Hematopoietic multipotent progenitor cell treated with erythropoietin and hydrocortisone succinate and interleukin-3 and kit ligand, for 4 days (in vitro differentiated cells): ENCODE measurements at regions not wholly inside any gene's neighbourhood (a gene's known extent, or its start where the extent isn't known, plus 50 kb on each side); places are given as distances from the start of the nearest gene placed in this dataset.

Experiments
- DNase-seq: peaks from one replicate; pipeline ENCODE4 v3.0.0-alpha.2; 2015

DNA sequence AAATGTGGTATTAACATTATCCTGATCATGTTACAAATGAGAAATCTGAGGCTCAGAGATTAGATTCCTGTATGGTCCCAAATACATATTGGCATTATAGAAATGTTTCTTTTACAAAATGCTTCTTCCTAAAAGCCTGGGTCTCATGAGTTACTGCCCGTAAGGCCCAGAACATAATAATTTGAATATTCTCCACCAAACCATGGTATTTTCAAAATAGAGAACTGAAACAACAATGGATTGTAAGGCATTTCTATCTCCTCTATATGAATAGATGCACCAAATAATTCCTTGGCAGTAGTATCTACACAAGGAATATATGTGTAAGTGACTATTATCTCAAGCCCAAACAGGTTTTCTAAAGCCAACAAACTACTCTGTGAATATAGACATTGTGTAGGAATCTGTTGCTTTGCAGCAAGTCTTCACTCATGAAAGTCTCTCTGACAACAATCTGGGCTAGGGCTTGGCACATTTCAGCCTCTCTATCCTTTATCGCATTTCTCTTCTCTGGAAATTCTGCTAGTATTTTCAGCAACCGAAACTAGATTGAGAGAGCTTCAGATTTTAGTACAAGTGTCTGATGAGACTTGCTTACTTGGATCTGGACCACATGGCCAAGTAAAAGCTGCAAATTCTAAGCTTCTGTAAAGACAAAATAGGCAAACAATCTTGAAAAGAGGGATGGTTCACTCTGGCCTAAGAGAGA is 112.8 kb upstream of the ARHGAP20 start:
- no peak for DNase-seq

DNA sequence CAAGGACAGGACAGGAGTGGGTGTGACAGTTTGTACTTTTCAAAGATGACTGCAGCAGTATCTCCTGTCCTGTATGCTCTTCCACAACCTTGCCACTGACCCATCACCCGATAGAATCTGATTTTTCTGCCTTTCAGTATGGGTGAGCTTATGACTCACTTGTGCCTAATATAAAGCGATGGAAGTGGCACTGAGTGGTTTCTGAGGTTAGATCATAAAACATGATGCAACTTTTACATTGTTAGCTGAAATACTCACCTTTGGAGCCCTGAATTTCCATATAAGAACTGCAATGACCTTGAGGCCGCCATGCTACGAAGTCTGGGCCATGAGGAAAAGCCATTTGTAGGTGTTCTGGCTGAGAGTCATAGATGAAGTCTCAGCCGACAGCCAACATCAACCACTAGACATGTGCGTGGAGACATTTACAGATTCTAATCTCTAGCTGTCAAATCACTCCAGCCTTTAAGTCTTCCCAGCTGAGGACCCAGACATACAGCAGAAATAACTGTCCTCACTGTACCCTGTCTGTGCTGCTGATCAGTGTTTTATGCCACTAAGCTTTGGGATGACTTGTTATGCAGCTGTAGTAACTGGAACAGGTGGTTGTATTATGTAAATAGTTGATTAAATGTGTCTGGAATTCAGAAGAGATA is 105.9 kb upstream of the ARHGAP20 start:
- DNase-seq: peak; percentile 33

DNA sequence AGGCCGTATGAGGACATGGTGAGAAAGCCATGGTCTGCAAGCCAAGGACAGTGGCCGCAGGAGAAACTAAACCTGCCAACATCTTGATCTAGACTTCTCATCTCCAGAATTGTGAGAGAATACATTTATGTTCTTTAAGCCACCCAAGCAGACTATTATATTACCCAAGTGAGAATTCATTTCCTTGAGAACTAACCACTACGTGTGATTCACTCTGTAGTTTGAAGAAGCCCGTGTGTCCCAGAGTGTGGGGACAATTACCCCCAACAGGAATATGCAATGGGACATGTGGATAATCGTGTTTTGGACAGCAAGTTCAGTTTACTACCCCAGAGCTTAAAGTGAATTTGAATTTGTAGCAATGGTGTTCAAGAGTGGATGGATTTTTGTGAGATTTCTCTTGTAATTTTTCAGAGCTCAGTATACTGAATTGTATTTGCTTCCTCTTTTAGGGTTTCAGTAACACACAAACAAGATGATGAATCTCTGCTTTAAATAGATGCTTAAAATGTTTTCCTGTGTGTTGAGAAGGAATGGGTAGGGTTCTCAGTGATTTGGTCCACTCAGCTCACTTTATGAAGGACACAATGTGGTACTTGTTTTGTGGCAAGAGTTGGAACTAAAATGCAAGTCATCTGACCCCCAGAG is 100.0 kb upstream of the ARHGAP20 start:
- DNase-seq: no peak

DNA sequence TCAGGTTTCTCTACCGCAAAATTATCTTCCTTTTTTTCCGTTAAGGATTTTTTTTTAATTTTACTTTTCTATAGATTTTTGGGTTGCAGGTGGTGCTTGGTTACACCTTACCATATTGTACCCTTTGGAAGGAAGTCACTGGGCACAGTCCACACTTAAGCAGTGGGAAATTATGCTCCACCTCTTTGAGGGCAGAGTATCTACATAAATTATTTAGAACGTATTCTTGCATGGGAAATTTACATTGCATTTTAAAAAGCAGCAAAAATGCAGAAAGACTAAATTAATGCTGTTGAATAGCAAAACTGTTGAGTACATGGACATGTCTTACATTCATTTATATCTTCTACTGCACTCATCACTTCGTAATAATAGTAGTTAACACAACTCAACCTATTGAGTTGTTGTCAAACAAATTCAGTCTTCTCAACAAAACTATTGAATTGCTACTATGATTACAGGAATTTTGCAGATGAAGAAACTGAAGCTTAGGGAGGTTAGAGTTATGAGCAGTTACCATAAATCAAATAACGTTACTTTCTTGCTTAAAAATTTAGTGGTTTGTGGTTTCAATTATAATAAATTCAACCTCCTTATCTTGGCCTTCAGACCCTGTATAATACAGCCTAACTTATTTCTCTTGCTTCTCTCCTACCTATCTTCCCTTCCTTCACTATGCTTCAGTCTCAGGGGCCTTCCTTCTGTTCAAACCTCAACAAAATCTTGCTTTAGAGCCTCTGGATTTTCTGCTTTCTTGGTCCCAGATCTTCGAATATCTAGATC is 97.4 kb upstream of the ARHGAP20 start:
- peak; percentile 30 for DNase-seq

DNA sequence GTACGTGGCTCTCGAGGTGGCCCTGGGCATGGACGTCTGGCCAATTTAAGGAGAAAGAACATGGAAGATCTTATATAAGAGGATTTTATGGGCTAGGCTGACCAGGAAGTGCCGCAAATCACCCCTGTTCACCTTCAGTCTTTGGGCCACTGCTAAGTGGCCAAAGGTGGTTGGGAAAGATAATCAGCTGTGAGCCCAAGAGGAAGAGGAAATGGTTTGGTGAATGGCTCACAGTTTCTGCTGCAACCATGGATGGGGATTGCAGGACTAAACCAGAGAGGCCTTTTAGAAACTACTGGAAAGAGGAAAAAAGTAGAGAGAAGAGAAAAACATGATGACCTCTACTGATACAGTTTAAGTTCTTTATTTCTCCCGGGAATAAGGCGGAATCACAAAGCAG is 96.0 kb upstream of the ARHGAP20 start:
- DNase-seq: peak; percentile 53

DNA sequence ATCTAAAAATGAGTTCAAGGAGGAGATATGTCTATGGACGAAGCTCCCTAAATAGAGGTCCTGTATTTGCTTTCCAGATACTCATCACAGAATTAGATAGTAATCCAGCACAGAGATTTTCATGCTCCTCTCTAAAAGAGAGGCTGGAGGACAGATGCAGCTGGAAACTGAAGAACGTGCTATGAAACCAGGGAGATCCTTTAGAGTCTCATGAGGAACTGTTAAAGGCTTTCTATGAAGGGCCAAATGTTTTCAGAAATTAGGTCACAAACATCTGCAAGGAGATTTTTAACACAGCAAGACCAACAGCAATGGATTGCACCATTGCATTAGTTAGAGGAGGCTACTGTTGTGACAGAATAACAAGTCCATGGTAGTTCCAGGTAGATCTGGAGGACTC is 95.6 kb upstream of the ARHGAP20 start:
- DNase-seq: no peak

DNA sequence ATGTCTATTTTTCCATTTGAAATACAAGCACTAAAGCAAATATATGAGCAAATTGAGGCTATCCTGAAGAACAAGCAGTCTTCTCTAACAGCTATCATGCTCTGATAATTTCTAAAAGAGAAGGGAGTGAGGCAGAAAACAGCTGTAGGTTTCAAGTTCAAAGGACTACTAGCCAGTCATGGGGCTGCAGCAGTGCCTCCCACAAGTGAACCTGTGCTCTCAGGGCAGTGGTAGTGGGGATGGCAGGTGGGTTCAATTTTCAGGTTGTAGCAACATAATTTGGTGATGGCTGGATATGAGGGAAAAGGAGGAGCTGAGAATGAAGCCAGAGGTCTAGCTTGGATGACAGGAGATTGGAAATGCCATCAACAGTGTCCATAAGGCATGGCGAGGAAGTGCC is 93.5 kb upstream of the ARHGAP20 start:
- DNase-seq: no peak

DNA sequence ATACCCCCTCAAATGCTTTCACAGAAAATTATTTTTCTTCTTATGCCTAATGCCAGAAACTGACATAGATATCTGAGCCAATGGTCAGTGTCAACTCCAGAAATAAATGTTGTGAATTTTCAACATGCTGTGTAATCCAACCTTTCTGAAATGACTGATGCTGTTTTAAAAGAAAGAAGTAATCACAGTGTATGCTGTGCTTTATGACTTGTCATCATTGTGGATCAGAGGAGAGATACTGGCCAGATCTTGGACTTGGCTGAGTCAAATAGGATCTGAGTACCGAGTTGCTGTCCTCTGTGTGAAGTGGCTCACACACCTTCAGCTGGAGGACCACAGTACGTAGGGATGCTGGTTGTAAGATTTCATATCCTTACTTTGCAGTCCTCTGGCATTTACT is 89.9 kb upstream of the ARHGAP20 start:
- no peak for DNase-seq

DNA sequence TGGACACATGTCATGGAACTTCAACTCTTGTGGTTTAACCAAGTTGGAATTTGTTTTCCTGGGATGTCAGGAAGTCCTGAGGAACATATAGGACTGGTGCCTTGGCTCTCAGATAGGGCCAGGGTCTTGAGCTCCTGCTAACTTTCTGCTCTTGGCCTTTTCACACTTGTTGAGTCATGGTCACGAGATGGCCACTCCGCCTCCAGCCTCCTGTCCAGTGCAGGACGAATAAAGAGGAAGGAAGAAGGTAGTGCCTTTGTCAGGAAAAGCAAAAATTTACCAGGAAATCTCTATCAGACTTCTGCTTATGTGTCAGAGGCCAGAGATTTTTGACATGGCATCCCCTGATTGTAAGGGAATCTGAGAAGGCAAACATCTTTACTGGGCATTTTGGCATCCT is 89.1 kb upstream of the ARHGAP20 start:
- DNase-seq: no peak

DNA sequence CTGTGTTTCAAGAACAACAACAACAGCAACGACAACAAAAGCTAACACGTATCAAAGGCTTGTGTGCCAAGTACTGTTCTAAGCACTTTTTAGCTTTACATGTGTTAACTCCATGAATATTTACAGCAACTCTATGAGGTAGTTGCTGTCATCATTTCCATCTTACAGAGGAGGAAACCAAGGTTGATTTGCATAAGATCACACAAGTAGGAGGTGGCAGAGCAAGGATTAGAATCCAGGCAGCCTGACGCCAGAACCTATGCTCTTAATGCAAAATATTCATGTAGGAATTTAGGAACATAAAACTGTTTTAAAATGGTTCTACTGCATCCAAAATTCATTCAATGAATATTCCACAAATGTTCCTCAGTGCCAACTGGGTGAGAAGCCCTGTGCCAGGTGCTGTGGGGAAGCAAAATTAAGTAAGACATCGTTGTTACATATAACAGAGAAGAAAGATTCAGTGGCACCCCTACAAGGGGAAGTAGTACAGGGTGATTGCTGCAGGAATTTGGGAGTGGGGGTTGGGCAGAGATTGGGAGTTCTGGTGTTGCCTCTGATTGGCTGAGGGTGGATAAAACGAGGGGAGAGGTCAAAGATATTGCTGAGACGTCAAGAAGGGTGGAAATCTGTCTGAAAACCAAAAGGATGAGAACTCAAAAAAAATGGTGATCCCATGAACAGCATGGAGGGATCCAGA is 86.1 kb upstream of the ARHGAP20 start:
- peak; percentile 46 for DNase-seq

DNA sequence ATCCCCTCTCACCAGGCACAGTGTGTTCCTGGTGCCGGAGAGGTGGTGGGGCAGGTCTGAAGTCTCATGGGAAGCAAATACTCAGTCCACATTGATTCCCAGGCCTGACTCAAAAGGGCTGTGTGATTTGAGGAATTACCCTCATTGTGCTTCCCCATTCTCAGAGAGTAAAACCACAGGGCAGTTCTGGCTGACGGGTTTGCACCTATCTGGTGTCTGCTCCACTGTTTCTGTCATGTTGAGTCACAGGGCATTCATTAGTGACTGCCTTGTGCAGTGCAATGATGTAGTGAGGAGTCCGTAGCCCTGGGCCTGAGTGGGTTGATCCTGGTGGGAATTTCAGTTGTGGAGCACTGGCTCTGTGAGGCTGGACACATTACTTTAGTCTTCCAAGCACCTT is 85.2 kb upstream of the ARHGAP20 start:
- DNase-seq: peak; percentile 77

DNA sequence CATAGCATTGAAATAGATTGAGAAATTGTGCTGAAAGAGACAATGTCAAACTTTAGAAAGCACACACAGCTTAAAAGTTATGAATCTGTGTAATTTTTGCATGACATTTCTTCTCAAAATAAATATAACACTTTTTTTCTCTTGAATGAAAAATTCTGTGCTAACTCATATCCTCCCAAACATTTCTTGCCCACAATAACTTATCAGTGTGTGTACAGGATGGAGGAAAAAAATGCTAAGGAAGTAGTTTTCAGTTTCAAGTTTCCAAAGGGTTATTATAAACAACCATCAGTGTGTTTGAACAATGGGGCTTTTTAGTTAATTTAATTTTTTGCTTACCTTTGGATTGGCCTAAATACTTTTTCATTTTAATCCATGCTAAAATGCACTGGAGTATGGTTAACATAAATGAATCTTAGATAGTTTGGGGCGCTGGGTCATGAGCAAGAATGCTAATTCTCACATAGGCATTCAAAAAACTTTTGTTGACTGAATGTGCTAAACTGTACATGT is 82.9 kb upstream of the ARHGAP20 start:
- DNase-seq: peak; percentile 67

DNA sequence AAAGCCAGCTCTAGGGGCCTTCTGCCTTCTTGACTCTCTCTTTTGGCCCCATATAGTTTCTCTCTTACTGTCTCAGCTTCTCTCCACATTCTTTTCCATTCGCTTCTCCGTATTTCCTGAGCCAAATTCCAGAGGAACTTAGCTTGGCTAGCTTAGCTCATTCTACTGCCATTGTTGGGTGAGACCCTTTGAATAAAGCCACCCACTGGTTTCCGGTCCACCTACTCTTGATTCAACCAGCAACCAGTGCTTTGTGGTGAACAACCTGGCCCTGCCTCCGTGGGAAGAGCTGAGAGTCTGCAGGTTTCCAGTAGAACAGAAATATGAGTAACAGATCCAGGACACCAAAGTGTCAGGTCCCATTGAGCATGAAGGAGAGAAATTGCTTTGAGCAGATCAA is 81.3 kb upstream of the ARHGAP20 start:
- DNase-seq: no peak

DNA sequence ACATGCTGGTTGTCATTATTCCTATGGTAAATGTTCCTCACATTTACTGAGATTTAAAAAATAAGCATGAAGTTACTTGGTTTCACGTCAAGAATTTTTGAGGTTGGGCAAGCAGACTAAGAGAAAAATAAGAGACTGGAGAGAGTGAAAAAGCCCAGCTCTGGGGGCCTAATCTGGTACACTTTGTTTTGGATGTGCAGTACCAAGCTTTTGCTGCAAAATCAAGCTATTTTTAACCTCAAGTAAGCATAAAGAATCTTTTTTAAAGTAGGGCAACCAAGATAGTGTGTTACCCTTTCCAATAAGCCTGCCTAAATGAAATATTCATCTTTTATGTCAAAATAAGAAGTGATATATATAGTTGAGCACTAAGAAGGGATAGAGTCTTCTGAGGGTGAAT is 79.4 kb upstream of the ARHGAP20 start:
- no peak for DNase-seq

DNA sequence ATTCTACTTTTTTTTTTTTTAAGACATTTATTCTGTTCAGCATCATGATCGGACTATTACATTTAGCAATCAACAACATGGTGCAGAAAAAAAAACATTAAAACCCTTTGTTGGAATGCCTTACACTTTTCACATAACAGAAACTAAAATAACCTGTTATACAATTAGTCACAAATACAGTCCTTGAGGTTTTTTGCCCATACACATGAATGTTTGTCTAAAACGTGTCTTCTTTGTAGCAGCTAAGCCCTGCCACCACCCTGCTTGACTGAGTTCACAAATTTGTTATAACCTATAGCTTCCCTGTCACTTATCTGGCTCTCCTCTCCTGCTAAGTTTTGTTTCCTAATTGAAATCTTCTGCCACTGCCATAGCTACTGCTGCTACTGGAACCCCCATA is 75.4 kb upstream of the ARHGAP20 start:
- DNase-seq: no peak

DNA sequence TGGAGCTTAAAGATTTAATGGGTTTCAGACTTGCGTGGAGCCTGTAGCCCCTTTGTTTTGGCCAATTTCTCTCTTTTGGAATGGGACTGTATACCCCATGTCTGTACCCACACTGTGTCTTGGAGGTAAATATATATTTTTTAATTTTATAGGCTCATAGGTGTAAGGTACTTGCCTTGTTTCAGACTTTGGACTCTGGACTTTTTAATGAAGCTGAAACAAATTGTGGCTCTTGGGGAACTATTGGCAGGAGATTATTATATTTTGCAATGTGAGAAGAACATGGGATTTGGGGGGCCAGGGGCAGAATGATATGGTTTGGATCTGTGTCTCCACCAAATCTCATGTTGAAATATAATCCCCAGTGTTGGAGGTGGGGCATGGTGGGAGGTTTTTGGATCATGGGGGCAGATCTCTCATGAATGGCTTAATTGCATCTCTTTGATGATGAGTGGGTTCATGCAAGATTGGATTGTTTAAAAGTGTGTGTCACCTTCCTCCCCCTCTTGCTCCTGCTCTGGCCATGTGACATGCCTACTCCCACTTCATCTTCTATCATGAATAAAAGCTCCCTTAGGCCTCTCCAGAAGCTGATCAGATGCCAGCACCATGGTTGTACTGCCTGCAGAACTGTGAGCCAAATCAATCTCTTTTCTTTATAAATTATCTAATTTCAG is 74.1 kb upstream of the ARHGAP20 start:
- DNase-seq: no peak

DNA sequence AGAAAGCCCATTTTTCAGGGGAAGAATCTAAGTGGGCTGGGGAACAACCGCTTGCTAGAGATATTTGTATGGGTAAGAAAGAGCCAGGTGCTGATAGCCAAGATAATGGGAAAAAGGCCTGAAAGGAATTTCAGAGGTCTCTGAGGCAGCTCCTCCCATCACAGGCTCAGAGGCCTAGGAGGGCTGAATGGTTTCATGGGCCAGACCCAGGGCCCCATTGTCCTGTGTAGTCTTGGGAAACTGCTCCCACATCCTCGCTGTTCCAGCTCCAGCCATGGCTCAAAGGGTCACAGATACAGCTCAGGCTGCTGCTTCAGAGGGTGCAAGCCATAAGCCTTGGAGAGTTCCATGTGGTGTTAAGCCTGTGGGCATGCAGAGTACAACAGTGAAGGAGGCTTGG is 73.2 kb upstream of the ARHGAP20 start:
- DNase-seq: no peak

DNA sequence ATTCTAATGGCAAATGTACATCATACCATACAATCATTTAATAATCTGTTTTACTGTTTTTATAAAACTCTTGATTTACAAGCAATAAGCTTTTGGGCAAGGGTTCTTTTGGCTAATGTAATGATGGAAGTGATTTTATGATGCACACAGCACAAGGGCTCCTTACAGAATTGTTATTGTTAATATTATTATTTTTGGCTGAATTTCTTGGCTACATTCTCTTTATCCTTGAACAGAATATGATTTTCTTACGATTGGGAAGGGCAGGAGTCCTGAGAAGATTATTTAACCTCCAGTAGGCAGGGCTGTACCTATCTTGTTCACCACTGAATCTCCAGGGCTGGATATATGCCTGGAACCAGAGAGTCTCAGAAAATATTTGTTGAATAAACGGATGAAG is 70.4 kb upstream of the ARHGAP20 start:
- no peak for DNase-seq

DNA sequence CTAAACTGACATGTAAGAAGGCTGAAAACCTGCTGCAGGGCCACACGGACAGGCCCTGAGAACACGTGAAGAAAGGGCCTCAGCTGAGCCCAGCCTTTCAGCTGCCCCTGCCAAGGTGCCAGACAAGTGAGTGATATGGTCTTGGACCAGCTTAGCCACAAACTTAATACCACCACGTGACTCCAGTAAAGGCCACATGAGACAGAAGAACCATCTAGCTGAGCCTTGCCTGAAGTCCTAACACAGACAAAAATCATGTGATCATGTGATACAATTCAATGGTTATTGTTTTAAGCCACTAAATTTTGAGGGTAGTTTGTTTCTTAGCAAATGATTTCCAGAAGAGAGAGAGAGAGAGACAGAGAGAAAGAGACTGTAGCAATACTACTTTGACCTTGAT is 66.9 kb upstream of the ARHGAP20 start:
- no peak for DNase-seq

DNA sequence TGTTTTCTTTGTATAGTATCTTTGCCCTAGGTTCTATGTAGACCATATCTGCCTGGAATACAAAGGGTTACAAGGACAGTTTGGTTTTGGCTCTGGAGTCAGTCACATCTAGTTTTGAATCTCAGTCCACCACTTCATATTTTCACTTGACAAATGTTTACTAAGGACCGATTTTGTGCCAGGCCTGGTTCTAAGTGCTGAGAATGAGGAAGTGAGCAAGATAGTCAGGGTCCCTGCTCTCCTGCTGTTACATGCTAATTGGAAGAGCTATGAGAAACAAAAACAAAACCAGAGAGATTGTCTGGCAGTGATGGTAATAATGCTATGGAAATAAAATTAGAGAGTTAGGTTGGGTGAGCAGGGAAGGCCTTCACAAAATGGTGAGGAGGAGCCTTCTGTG is 66.1 kb upstream of the ARHGAP20 start:
- peak; percentile 33 for DNase-seq

DNA sequence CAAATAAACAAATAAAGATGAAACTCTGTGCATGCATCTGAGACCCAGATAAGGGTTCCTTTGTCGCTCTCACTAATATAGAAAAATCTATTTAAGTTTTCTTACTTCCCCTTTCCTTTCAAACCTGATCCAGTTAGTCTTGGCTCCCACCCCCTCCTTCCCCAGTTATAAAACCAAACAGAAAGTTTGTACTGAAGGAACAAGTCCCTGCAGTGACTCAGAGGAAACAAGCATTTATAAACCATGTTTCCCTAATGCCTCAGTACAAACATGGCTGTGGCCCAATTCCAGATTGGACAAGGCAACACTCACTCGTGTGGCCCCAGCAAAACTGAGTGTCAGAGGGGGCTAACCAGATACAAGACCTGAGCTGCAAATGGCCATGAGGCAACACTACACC is 65.5 kb upstream of the ARHGAP20 start:
- DNase-seq: peak; percentile 62

DNA sequence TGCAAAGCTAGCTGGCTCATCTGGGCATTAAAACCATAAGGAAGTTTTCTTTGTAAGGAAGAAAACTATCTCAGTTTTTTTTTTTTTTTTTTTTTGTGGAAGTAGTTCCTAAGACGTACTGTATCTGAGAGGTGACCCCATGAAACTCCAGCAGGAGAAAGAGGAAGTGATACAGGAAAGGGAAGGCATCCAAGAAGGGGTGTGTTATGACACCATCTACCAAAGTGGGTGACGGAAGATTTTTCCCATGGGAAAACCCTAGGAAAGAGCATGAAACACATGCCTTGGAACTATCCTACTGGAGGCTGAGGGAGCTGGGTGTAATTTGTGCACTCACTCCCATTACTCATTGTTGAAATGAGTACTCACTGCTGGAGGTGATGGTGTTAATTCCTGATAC is 63.8 kb upstream of the ARHGAP20 start:
- DNase-seq: no peak
